Panc1 (cell line): ENCODE measurements at regions not wholly inside any gene's neighbourhood (a gene's known extent, or its start where the extent isn't known, plus 50 kb on each side); places are given as distances from the start of the nearest gene placed in this dataset.

Source experiments
- ATAC-seq: fragments of 200-7000 bp; cut with Tn5 transposase; 2 replicates; pipeline ENCODE4 v1.9.1; 2020; ENCODE audit warnings: mild to moderate bottlenecking, moderate library complexity
- BruUV-seq: library from RNA; stranded (reverse); fragments of 400-500 nt; replicated peaks from 2 replicates; lab custom pipeline; 2021; lab: Mats Ljungman, UMichigan
- CTCF ChIA-PET: fragments of 300-600 bp; sonication (Branson Sonifier 250); formaldehyde crosslinking; loops from one replicate; lab custom pipeline; 2022; ENCODE audit warnings: antibody characterized with exemption; lab: Charles Lee
- POLR2A ChIA-PET: fragments of 300-600 bp; sonication (Branson Sonifier 250); formaldehyde crosslinking; loops from one replicate; lab custom pipeline; 2022; ENCODE audit warnings: antibody characterized with exemption; lab: Charles Lee
- DNase-seq: peaks from one replicate; pipeline ENCODE4 v3.0.0-alpha.2; 2010; ENCODE audit warnings: low read depth, low spot score
- H3K27ac ChIP-seq: 2 replicates; pipeline ENCODE4 v1.5.1; 2011; ENCODE audit warnings: mild to moderate bottlenecking, low read length, inconsistent platforms
- H3K27me3 ChIP-seq: fragments of 200-500 bp; sonication (Bioruptor generic); 2 replicates; pipeline ENCODE4 v1.6.0; 2014; ENCODE audit warnings: low read length, inconsistent platforms; ENCODE audit not compliant: control insufficient read depth, insufficient read depth
- H3K36me3 ChIP-seq: fragments of 200-500 bp; sonication (Bioruptor generic); 2 replicates; pipeline ENCODE4 v1.5.1; 2014; ENCODE audit warnings: inconsistent platforms, mild to moderate bottlenecking, low read length, moderate library complexity; ENCODE audit not compliant: control insufficient read depth, insufficient read depth
- H3K4me1 ChIP-seq: 2 replicates; pipeline ENCODE4 v1.5.1; 2011; ENCODE audit warnings: inconsistent platforms, mild to moderate bottlenecking, low read length, moderate library complexity; ENCODE audit not compliant: control insufficient read depth, insufficient read depth
- H3K4me3 ChIP-seq, 2 experiments: 2 replicates each; pipeline ENCODE4 v1.5.1; 2011 to 2012; ENCODE audit warnings: low read depth in 2 of 2, low read length in 2 of 2, mild to moderate bottlenecking in 2 of 2, inconsistent platforms in 1 of 2, moderate library complexity in 1 of 2
- H3K9me3 ChIP-seq: fragments of 200-500 bp; sonication (Bioruptor generic); 2 replicates; pipeline ENCODE4 v1.5.1; 2014; ENCODE audit warnings: low read depth, mild to moderate bottlenecking, inconsistent platforms, low read length, moderate library complexity; ENCODE audit not compliant: control insufficient read depth, insufficient read depth
- CTCF ChIP-seq: fragments of 450-650 bp; IDR thresholded peaks from 2 replicates; pipeline ENCODE4 v1.5.1; 2017; ENCODE audit warnings: mild to moderate bottlenecking
- POLR2AphosphoS5 ChIP-seq: IDR thresholded peaks from 2 replicates; pipeline ENCODE4 v1.6.1; 2012; ENCODE audit warnings: mild to moderate bottlenecking, low read depth, low read length, moderate library complexity
- REST ChIP-seq, 2 experiments: IDR thresholded peaks; 2 replicates each; pipeline ENCODE4 v1.6.1; 2011 to 2012; ENCODE audit warnings: low read depth in 2 of 2, control low read depth in 1 of 2, low read length in 1 of 2, mild to moderate bottlenecking in 1 of 2, moderate library complexity in 1 of 2; ENCODE audit not compliant: insufficient read depth in 1 of 2
- SIN3A ChIP-seq: IDR thresholded peaks from 2 replicates; pipeline ENCODE4 v1.6.1; 2012; ENCODE audit warnings: low read depth, mild to moderate bottlenecking, low read length, moderate library complexity, borderline replicate concordance; ENCODE audit not compliant: insufficient read depth
- TCF7L2 ChIP-seq: IDR thresholded peaks from 2 replicates; pipeline ENCODE4 v1.6.1; 2011; ENCODE audit warnings: mild to moderate bottlenecking, low read depth, low read length, inconsistent platforms
- in situ Hi-C: cut with HindIII; loops from 2 replicates; pipeline ENCODE4 v1.10.0; 2016; ENCODE audit warnings: low sequenced_read_pairs, low pct_unique_long_range_greater_than_20kb
- intact Hi-C: fragments of 100-400 bp; cut with micrococcal nuclease; formaldehyde crosslinking; loops from one replicate; pipeline ENCODE4 v1.10.0; 2022; ENCODE audit not compliant: unreplicated experiment

GRCh38 chr20:12679447-12679846 is 329.3 kb upstream of the SPTLC3 start:
- Histone ChIP-seq H3K4me1 (no peaks in the 10 kb centered on the region), H3K9me3 (no peaks in the 10 kb centered on the region), H3K27me3 (no peaks in the 10 kb centered on the region), H3K27ac (no peak overlapping the region), H3K4me3 (no peak overlapping the region), H3K36me3 (no peaks in the 10 kb centered on the region)
- no peak for TF ChIP-seq CTCF
- TF ChIP-seq SIN3A: no peak
- no peak for TF ChIP-seq POLR2AphosphoS5
- no peak for TF ChIP-seq REST (IDR thresholded peaks at IDR 0.05; ENCODE audit: insufficient read depth in 1 of 2, low read depth in 2 of 2, low read length in 1 of 2)
- no peak for TF ChIP-seq TCF7L2
- POLR2A ChIA-PET: no interaction called here
- CTCF ChIA-PET: no interaction called here
- ATAC-seq (no peak), DNase-seq (no peak)
- BruUV-seq: no TSS peak
- in situ Hi-C loops: no loop called here
- intact Hi-C loops: no loop called here

- Histone ChIP-seq H3K4me1 (no peaks in the 10 kb centered on the region), H3K9me3 (no peaks in the 10 kb centered on the region), H3K27ac (no peak overlapping the region), H3K36me3 (no peaks in the 10 kb centered on the region), H3K27me3 (no peaks in the 10 kb centered on the region), H3K4me3 (no peak overlapping the region)
- POLR2A ChIA-PET: no interaction called here
- in situ Hi-C loops (no loop called here), intact Hi-C loops (no loop called here)
- BruUV-seq: no TSS peak
- no peak for DNase-seq
- CTCF ChIA-PET: no interaction called here
- TF ChIP-seq CTCF: no peak
- no peak for TF ChIP-seq TCF7L2
- no peak for TF ChIP-seq POLR2AphosphoS5
- no peak for TF ChIP-seq SIN3A
- TF ChIP-seq REST (IDR thresholded peaks at IDR 0.05; ENCODE audit: insufficient read depth in 1 of 2, low read depth in 2 of 2, low read length in 1 of 2): no peak
- ATAC-seq: no peak
Measured at GRCh38 chr20:12682613-12683012, 326.2 kb upstream of the SPTLC3 start.
